ENCODE measurements at regions not wholly inside any gene's neighbourhood (a gene's known extent, or its start where the extent isn't known, plus 50 kb on each side); places are given as distances from the start of the nearest gene placed in this dataset.

DNA sequence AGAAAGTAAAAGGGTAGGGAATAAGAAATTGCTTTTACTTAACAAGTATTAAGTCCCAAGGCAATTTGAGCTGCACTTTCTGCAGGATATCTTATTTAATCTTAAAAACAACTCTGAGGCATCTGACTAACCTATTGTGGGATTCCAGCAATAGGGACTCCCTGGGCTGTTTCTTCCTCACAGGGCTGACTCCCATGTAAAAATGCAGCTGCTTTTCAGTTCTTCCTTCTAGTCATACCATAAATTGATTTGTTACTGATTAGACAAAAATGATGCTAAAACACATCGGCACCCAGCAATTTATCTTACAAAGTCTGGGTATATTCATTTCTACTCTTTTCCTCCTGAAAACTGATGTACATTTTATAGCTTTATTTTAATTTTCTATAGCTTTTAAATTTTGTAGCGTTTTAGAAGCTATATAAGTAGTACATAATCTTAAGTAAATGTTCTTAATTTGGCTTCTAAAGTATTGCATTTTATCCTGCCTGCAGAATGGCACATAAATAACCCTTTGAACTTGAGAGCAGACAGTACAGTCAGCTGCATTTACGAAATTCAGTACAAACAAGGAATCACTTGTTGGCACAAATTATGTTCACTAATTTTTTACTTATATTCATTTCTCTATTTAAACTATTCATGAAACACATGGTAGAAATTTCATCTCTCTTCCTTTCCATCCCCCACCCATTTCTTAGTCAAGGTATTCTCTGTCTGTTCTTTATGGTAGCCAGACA is 102.4 kb upstream of the FRY start:
- DNase-seq (ENCODE audit: low read depth), result no peak

GRCh38 chr13:31930490-31930889 is 101.1 kb upstream of the FRY start:
- DNase-seq (ENCODE audit: low read depth), result no peak

DNA sequence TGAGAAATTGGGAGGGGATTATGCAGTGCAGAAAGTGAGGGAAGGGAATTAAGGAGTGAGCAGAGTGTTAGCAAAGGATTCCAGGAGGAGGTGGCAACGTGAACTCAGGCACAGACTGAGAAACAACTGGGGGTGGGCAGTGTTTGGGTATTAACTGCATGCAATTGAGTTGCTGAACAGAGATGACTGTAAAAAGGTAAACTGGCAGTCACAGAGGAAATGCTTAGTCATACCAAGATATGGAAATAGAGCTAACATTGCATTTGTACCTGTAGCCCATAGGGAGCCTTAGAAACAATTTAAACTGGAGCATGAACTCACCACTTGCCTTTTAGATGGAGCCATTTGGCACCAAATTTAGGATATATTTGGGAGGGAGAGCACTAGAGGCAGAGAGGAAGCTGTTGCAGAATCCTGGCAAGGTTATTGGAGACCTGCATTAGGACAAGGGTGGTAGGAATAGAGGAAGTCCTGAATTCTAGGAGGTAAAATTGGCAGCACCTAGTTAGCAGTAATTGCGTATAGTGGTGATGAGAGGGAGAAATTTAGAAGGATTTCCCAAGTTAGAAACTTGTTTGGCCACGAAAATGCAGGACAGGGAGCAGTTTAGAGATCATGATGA is 100.6 kb upstream of the FRY start:
- peak; percentile 8 for DNase-seq (ENCODE audit: low read depth)

GRCh38 chr13:31937436-31937835 is 94.1 kb upstream of the FRY start:
- DNase-seq (ENCODE audit: low read depth), result no peak

- no peak for DNase-seq (ENCODE audit: low read depth)
Observed at GRCh38 chr13:31940076-31940475, 91.5 kb upstream of the FRY start.

- no peak for DNase-seq (ENCODE audit: low read depth)
Observed at GRCh38 chr13:31943591-31943990, 88.0 kb upstream of the FRY start.

DNA sequence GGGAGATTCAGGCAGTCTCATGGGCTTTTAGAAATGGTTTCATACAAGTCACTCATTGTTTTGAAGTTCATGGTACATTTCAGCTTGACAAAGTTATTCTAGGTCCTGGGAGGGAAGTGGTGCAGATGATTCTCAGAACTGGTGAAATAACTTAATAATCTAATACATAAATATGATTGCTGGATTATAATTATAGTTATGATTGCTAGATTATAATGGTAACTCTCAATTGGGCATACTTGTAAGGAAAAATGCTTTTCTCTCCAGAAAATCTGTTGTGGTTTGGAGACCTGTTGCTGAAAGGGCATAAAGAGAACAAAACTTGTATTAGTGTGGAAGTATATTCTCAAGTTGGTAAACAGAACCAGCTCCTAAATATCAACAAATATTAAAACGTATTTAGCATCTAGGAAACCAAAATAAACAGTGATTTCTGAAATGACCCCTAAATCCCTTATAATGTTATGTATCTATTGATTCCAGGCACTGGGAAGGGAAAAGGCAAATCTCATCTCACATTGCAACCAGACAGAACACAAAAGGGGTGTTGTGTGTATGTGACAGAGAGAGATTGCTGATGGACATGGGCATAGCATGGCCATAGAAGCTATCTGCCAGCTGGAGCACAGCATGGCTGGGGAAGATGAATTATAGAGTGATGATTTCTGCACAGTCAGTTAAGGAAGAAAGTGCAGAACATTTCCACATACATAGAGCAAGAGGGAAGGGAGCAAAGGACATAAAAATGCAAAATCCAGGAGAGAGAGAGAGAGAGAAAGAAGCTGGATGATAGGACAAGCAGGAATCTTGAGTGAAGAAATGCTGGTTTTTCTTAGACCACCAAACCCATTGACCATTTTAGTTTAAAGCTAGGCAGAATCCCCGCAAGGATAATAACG is 87.1 kb upstream of the FRY start:
- no peak for DNase-seq (ENCODE audit: low read depth)

DNA sequence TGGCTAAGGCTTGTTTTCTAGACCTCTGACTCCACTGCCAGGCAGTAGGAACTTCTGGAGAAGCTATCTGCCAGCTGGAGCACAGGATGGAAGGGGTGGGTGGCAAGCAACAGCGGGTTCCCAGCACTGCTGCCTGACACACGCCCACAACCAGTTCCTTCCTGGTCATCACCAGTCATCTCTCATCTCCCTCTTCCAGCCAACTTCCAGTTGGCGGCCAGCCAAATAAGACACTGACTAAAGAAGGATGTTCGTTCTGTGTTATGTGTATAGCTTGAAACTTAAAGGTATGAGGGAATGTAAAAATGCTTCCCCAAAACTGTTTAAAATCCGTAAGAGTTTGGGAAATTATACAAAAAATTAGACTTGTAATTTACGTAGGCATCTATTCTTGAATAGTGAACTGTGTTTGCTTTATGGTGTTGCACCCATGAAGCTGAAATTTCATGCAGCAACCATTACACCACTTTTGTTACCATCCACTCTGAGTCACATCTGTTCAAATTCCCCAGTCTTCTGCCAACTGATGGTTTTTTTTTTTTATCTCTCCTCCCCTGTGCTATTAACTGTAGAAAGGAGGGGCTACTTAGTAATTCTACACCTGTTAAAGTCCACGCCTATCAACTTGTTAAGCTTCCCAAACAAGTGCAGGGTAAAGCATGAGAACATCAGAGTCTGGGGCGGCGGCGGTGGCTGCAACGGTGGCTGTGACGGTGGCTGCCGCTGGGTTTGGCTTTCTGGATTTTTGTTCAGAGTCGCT is 86.2 kb upstream of the FRY start:
- peak; percentile 74 for DNase-seq (ENCODE audit: low read depth)

GRCh38 chr13:31946091-31946770 is 85.3 kb upstream of the FRY start:
- DNase-seq (ENCODE audit: low read depth), result no peak

- DNase-seq (ENCODE audit: low read depth), result no peak
Observed at GRCh38 chr13:31947105-31947504, 84.5 kb upstream of the FRY start.

- DNase-seq (ENCODE audit: low read depth), result no peak
Observed at GRCh38 chr13:31947506-31947905, 84.1 kb upstream of the FRY start.

DNA sequence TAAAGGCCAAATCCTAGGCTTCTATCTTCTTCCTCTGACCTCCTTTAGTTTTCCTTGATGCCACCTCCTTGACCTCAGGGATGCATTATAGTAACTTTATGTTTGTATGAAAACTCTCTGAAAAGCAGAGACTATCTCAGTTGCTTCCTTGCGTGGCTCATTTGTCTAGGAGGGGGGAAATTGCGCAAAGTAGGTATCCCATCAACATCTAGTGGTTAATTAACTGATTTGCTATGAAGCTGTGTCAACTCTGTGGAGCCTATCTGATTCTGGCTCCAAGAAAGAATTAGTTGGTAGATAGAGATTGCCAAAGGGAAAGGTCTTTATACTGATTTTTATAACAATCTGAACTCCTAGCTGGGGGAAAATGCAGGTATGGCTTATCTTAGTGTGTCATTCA is 82.1 kb upstream of the FRY start:
- no peak for DNase-seq (ENCODE audit: low read depth)

DNA sequence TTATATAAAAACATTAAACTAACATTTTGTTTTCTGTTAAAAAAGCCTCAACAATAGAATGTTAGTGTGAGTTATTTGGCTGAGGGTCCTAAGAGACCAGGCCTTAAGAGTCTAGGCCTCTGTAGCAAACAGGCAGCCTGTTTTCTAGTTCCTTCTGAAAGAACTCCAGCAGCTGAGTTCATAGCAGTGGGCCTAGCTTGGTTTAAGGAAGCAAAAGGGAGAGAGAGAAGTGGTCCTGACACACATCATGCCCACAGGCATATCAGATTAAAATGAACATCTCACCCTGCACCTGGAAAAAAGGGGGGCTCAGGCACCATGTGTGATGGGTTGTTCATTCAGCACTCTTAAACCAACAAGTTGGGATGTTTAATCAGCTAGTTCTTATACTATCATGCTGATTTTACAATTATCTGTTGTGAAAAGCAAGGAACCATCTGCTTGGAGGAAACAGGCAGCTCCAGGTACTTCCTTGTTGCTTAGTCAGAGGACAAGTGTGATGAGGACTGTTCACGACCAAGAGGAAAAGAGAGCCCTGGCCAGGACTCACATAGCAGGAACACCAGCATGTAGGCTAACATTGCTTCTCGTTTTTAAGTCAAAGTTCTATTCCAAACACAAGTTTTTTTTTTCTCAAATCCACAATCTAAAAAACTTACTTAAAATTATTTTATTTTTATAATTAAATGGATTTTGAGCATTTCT is 81.3 kb upstream of the FRY start:
- DNase-seq (ENCODE audit: low read depth), result no peak

- peak; percentile 20 for DNase-seq (ENCODE audit: low read depth)
Observed at GRCh38 chr13:31951215-31951678, 80.3 kb upstream of the FRY start.

GRCh38 chr13:31952641-31953380 is 78.8 kb upstream of the FRY start:
- DNase-seq (ENCODE audit: low read depth), result no peak

GRCh38 chr13:31955101-31955500 is 76.5 kb upstream of the FRY start:
- DNase-seq (ENCODE audit: low read depth), result no peak

DNA sequence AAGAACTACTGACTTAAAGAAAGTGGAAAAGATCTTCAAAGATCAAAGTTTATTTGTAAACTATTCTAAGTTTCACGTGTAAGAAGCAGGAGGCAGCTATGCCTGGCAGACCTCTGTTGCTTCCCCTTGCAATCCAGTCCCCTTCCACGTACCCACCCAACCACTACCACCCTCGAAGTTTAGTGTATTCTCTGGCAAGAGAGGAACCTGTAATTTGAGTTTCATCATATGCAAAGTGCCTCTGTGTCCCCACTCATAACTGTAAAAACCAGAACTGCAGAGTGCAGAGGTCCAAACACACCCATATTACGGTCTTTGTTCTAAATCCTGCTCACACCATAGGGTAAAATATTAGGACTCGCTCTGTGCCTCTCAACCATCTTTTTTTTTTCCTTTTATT is 75.8 kb upstream of the FRY start:
- no peak for DNase-seq (ENCODE audit: low read depth)

- DNase-seq (ENCODE audit: low read depth), result no peak
Observed at GRCh38 chr13:31956980-31957644, 74.5 kb upstream of the FRY start.

GRCh38 chr13:31957772-31958171 is 73.8 kb upstream of the FRY start:
- DNase-seq (ENCODE audit: low read depth), result no peak

Data from Daoy (cell line).